Peyer's patch (tissue), 4 donors: ENCODE measurements at regions not wholly inside any gene's neighbourhood (a gene's known extent, or its start where the extent isn't known, plus 50 kb on each side); places are given as distances from the start of the nearest gene placed in this dataset.

ENCODE experiments used
- DNase-seq, 3 donors: peaks; one replicate each; pipeline ENCODE4 v3.0.0-alpha.2; 2017 to 2019
- H3K27ac ChIP-seq, 4 donors: fragments of 200-600 bp; sonication (generic); one replicate each; pipeline ENCODE4 v1.5.1; 2016 to 2019
- H3K27me3 ChIP-seq, 2 donors: fragments of 200-600 bp; sonication (generic); one replicate each; pipeline ENCODE4 v1.5.1; 2019
- H3K36me3 ChIP-seq, 3 donors: fragments of 200-600 bp; sonication (generic); one replicate each; pipeline ENCODE4 v1.5.1; 2016 to 2019
- H3K4me1 ChIP-seq, 4 donors: fragments of 200-600 bp; sonication (generic); one replicate each; pipeline ENCODE4 v1.5.1; 2016 to 2019
- H3K4me3 ChIP-seq, 4 donors: fragments of 200-600 bp; sonication (generic); 1 replicate in 3 of 4; 2 replicates in 1 of 4; pipeline ENCODE4 v1.5.1; 2016 to 2019; ENCODE audit warnings: mild to moderate bottlenecking in 1 of 4
- H3K9me3 ChIP-seq, 4 donors: fragments of 200-600 bp; sonication (generic); one replicate each; pipeline ENCODE4 v1.5.1; 2016 to 2019; ENCODE audit warnings: mild to moderate bottlenecking in 1 of 4
- POLR2A ChIP-seq, 2 donors: fragments of 450-650 bp; IDR thresholded peaks; one replicate each; pipeline ENCODE4 v1.5.1; 2017; ENCODE audit warnings: antibody characterized with exemption in 2 of 2, mild to moderate bottlenecking in 2 of 2, moderate library complexity in 2 of 2
- TF ChIP-seq, protein P1 (sequence below), 6 experiments: fragments of 450-650 bp in 4 of 6; fragments of 200-600 bp in 2 of 6; sonication (generic) in 1 of 6; IDR thresholded peaks; one replicate each; pipeline ENCODE4 v1.5.1; 2017 to 2019; ENCODE audit warnings: antibody characterized with exemption in 6 of 6, mild to moderate bottlenecking in 3 of 6, moderate library complexity in 1 of 6

GRCh38 chr7:7098280-7098818 is 84.0 kb upstream of the C1GALT1 start:
- no peak for TF ChIP-seq POLR2A (IDR thresholded peaks at IDR 0.05)
- Histone ChIP-seq H3K27ac (no peak overlapping the region), H3K9me3 (no peaks in the 10 kb centered on the region), H3K4me3 (no peak overlapping the region), H3K36me3 (no peaks in the 10 kb centered on the region), H3K4me1 (no peaks in the 10 kb centered on the region), H3K27me3 (no peaks in the 10 kb centered on the region)
- DNase-seq = no peak

DNA sequence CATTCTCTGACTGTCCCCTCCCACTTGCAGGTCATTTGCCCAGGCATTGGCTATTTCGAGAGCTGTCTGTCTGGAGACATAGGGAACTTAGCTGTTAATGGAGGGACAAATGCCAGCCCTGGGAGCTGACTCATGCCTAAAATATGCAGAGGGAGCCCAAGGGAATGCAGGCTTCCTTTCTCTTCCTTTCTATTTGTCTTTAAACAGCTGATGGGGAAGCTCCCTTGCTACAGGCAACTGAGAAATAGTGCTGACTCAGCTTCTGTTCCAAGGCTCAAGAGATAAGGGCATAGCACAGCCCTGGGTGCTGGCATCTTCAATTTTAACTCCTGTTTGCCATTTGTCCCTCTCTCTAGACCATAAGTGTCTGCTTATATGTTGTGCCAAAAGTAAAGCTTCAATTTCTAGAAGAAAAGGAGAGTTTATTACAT is 82.7 kb upstream of the C1GALT1 start:
- no peak overlapping the region for H3K4me3 ChIP-seq
- H3K27me3 ChIP-seq = no peaks in the 10 kb centered on the region
- TF ChIP-seq, protein P1, sequence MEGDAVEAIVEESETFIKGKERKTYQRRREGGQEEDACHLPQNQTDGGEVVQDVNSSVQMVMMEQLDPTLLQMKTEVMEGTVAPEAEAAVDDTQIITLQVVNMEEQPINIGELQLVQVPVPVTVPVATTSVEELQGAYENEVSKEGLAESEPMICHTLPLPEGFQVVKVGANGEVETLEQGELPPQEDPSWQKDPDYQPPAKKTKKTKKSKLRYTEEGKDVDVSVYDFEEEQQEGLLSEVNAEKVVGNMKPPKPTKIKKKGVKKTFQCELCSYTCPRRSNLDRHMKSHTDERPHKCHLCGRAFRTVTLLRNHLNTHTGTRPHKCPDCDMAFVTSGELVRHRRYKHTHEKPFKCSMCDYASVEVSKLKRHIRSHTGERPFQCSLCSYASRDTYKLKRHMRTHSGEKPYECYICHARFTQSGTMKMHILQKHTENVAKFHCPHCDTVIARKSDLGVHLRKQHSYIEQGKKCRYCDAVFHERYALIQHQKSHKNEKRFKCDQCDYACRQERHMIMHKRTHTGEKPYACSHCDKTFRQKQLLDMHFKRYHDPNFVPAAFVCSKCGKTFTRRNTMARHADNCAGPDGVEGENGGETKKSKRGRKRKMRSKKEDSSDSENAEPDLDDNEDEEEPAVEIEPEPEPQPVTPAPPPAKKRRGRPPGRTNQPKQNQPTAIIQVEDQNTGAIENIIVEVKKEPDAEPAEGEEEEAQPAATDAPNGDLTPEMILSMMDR (IDR thresholded peaks at IDR 0.05) = no peak
- TF ChIP-seq POLR2A (IDR thresholded peaks at IDR 0.05) = no peak
- H3K36me3 ChIP-seq = no peaks in the 10 kb centered on the region
- H3K4me1 ChIP-seq = no peaks in the 10 kb centered on the region
- peak in 1 of 3 donors; percentile 59 for DNase-seq
- H3K27ac ChIP-seq = no peak overlapping the region
- H3K9me3 ChIP-seq = no peaks in the 10 kb centered on the region

GRCh38 chr7:7100432-7100849 is 81.9 kb upstream of the C1GALT1 start:
- DNase-seq = no peak
- Histone ChIP-seq H3K9me3 (no peaks in the 10 kb centered on the region), H3K27me3 (no peaks in the 10 kb centered on the region), H3K36me3 (no peaks in the 10 kb centered on the region), H3K4me1 (no peaks in the 10 kb centered on the region), H3K4me3 (no peak overlapping the region), H3K27ac (no peak overlapping the region)
- TF ChIP-seq POLR2A (IDR thresholded peaks at IDR 0.05) = no peak
- TF ChIP-seq, protein P1 (IDR thresholded peaks at IDR 0.05) = no peak

DNA sequence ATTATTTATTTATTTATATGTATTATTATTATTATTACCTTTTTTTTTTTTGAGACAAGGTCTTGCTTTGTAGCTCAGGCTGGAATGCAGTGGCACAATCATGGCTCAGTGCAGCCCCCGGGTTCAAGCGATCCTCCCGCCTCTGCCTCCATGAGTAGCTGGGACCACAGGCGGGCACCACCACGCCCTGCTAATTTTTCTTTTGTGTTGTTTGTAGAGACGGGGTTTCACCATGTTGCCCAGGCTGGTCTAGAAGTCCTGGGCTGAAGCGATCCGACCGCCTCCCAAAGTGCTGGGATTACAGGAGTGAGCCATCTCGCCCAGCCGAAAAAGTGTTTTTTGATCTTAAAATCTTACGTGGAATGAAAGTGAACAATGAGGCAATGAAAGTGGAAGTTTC is 79.4 kb upstream of the C1GALT1 start:
- H3K4me1 ChIP-seq = no peaks in the 10 kb centered on the region
- H3K4me3 ChIP-seq = no peak overlapping the region
- DNase-seq = no peak
- no peaks in the 10 kb centered on the region for H3K36me3 ChIP-seq
- H3K9me3 ChIP-seq = no peaks in the 10 kb centered on the region
- H3K27ac ChIP-seq = no peak overlapping the region
- no peaks in the 10 kb centered on the region for H3K27me3 ChIP-seq
- TF ChIP-seq, protein P1 (IDR thresholded peaks at IDR 0.05) = no peak
- no peak for TF ChIP-seq POLR2A (IDR thresholded peaks at IDR 0.05)

GRCh38 chr7:7103343-7104313 is 78.7 kb upstream of the C1GALT1 start:
- no peaks in the 10 kb centered on the region for H3K4me1 ChIP-seq
- no peaks in the 10 kb centered on the region for H3K27me3 ChIP-seq
- no peak for DNase-seq
- no peak overlapping the region for H3K27ac ChIP-seq
- TF ChIP-seq POLR2A (IDR thresholded peaks at IDR 0.05) = no peak
- TF ChIP-seq, protein P1 (IDR thresholded peaks at IDR 0.05) = peak; percentile 49 to 85 (median 77)
- H3K9me3 ChIP-seq = no peaks in the 10 kb centered on the region
- H3K4me3 ChIP-seq = no peak overlapping the region
- H3K36me3 ChIP-seq = no peaks in the 10 kb centered on the region

DNA sequence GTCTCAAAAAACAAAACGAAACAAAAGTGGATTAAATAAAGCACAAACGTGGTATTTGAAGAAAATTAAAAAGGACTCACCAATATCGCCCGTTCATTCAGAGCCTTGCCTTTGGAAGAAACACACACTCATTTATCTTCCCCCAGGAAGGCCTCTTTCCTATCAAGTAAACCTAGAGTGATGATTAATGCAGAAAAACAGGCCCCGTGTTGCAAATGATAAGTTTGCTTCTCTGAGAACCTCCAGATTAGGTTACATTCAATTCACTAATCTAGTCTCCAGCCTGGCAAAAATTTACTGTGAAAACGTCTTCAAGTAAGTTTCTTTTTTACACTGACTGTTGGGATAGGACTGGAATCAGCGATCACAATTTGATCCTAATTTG is 78.0 kb upstream of the C1GALT1 start:
- no peaks in the 10 kb centered on the region for H3K36me3 ChIP-seq
- H3K27ac ChIP-seq = no peak overlapping the region
- no peak for DNase-seq
- H3K9me3 ChIP-seq = no peaks in the 10 kb centered on the region
- no peaks in the 10 kb centered on the region for H3K4me1 ChIP-seq
- no peaks in the 10 kb centered on the region for H3K27me3 ChIP-seq
- TF ChIP-seq POLR2A (IDR thresholded peaks at IDR 0.05) = no peak
- TF ChIP-seq, protein P1 (IDR thresholded peaks at IDR 0.05) = no peak
- H3K4me3 ChIP-seq = no peak overlapping the region
